HCEC 1CT (cell line): ENCODE measurements at regions not wholly inside any gene's neighbourhood (a gene's known extent, or its start where the extent isn't known, plus 50 kb on each side); places are given as distances from the start of the nearest gene placed in this dataset.

Source experiments
- DNase-seq: peaks from one replicate; pipeline ENCODE4 v3.0.0-alpha.2; 2017

- DNase-seq, result peak; percentile 25
Measured at GRCh38 chr9:72428329-72428728, 63.3 kb upstream of the ZFAND5 start.

GRCh38 chr9:72427801-72428200, 62.8 kb upstream of the ZFAND5 start:
- no peak for DNase-seq

GRCh38 chr9:72424131-72424530, 59.1 kb upstream of the ZFAND5 start:
- no peak for DNase-seq

- DNase-seq, result no peak
Measured at GRCh38 chr9:72422214-72422613, 57.2 kb upstream of the ZFAND5 start.

GRCh38 chr9:72420783-72421182, 55.8 kb upstream of the ZFAND5 start:
- no peak for DNase-seq

- DNase-seq, result no peak
Measured at GRCh38 chr9:72415948-72416347, 50.9 kb upstream of the ZFAND5 start.

GRCh38 chr9:72415163-72415562, 50.2 kb upstream of the ZFAND5 start:
- no peak for DNase-seq
